GM12872 (cell line): ENCODE measurements at regions not wholly inside any gene's neighbourhood (a gene's known extent, or its start where the extent isn't known, plus 50 kb on each side); places are given as distances from the start of the nearest gene placed in this dataset.

Experiments
- CTCF ChIP-seq: IDR thresholded peaks from 3 replicates; pipeline ENCODE4 v1.5.1; 2011; ENCODE audit warnings: low read depth, mild to moderate bottlenecking, low read length, moderate library complexity; ENCODE audit not compliant: insufficient read depth

DNA sequence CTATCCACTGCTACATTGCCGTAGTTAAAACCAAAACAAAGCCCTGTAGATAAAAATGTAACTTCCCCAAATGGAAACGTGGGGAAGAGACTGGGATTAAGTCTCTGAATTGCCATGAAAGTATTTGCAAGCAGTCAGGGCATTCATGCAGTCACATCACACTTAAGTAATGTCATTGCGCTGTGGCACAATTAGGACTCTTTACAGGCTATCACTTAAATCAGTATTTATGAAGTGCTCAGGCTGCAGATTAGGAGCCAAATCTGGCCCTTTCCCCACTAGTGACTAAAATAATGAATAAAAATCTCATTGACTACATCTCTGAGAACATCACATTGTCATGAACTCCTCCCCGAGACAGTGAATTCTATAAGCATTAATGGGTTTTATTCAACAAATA is 300.9 kb downstream of the ICOS start:
- no peak for TF ChIP-seq CTCF

DNA sequence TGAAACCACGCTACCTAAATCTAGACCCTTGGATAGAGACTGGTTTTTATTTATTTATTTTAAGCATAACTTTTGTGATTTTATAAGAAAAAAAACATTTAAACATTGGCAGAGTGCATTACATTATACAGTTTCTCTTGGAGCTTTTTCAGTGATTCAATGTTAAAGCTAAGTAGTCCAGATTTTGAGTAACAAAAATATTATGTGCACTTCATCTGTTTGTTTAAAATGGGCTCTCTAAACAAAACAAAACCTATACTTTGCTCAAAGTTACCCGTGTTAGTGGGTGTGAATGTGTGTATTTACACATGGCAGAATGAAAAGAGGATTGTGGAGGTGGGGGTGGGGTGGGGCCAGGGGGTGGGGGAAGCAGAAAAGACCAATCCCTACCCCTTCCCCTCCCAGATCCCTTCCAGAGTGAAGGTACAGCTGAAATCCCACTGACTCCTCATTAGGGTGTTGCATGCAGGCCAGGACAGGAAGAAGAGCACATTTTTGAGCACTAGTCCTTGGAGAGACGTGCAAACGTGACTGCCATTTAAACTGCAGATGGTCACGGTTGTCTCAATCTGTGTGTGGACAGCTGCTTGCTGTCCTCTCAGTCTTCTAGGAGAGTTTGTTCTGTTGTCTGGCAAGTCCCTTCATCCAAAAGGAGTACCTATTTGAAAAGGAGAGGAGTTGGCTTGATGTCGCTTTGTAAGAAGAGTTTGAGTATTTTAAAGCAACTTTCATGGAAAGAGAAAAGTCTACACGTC is 303.0 kb downstream of the ICOS start:
- no peak for TF ChIP-seq CTCF

DNA sequence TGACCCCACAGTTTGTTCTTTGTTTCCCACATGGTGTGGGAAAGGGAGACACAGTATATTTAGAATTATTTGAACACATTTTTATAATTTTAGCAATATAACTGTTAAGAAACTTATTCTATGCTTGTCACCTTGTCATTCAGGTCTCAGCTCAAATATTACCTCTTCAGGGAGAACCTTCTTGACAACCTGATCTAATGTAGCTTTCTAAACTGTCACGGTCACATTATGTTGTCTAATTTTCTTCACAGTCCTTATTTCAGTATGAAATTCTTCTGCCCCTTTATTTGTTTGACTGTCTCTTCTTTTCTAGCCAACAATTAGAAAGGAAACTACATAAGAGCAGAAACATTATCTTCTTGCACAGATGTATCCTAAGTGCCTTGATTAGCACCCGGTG is 304.3 kb upstream of the PARD3B start:
- no peak for TF ChIP-seq CTCF

DNA sequence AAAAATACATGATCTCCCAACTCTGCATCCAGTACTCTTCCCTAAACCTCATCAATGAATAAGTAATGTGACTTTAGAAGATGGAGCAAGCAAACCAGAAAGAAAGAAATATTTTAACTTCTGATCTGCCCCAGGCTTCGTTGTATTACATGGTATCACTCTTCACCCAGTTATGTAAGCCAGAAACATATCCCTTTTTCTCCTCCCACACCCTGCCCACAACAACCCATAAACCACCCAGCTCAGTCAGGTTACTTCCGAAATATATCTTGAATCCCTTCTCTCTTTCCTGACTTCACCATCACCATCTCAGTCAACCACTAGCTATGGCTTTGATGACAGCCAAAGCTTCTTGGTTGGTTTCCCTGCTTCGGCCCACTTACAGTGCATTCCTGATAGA is 295.8 kb upstream of the PARD3B start:
- TF ChIP-seq CTCF = no peak

DNA sequence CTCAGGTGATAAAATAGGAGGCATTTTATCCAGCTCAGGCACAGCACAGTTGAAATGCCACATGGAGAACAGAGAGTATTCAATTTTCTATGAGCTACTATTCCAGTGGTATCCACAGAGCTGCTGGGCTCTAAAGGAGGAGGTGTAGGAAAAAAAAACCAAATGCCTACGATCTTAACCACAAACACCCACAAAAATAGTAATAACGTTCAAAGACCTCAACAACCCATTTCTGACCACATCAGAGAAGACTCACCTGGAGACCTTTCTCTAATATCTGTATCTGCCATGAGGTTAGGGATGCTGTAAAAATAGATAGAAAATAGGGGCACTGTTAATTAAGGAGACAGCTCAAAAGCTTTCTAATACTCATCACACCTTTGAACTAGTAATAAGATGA is 294.6 kb upstream of the PARD3B start:
- no peak for TF ChIP-seq CTCF

DNA sequence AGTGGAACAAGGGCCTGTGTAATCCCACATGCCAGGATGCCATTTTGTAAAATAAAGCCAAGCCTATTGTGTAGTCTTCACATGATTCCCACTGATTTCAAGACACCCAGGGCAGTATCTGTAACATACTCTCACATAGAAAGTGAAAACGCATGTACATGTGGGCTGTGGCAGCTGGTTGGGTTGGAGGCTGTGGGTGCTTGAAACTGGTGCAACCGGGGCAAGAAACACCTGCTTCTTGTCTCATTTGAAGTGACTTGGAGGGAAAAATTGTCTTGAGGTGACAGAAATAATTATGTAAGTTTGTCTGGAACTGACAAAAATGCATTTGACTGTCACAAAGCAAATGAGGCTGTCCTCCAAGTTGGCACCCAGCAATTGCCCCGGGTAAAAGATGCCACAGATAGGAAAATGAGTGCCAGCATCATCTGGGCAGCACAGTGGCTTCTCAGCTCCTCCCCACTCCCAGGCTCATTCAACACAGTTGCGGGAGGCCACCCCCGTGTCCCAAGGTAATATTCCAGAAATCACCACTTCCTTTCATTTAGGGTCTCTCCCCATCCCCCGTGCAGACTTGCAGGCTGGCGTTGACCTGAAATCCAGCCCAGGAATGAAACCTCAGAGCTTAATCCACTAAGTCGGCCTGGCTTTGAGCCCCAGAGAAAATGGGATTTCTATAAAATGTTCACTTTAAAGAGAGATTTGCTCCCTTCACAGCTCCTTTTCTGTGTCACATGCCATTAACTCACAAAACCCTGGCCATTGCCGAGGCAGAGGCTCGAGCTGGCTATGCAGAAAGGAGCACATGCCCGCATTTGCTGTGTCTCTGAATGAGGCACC is 293.9 kb upstream of the PARD3B start:
- TF ChIP-seq CTCF = no peak

DNA sequence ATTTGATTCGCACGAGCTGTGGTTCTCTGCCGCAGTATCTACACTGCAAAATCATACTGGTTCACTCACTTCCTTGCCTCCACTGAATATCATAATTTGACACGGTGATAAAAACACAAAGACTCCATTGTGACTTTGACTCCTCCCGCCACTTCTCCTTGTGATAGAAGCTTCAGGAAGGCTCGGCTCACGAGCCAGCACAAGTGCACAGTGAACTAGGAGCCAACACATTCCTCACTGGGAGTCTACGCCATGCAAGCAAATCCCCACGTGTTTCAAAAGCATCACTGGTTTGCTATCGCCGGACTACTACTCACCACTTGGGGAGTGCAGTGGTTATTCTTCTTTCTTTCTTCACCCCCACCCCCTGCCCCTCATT is 293.3 kb upstream of the PARD3B start:
- TF ChIP-seq CTCF = no peak
